ENCODE measurements at regions not wholly inside any gene's neighbourhood (a gene's known extent, or its start where the extent isn't known, plus 50 kb on each side); places are given as distances from the start of the nearest gene placed in this dataset.

DNA sequence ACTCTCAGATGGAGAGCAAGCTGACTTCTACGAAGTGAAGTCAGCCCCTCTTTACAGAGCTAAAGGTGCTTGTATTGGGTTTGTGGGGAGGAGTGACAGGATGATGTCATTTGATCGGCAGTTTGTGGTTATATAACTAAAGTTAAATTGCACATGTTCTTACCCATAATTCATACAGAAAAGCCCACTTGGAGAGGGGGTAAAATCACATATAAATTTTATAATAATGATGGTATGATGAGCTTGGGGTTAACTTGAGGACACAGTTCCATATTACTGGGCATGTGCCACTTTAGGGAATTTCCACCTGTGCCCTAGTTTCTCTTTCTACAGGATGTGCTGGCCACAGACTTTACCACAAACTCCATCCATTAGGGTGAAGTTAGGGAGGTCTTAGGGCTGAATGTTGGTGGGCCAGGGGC, 1178.6 kb upstream of the CDH9 start:
- TF ChIP-seq ZNF274 (IDR thresholded peaks at IDR 0.05; ENCODE audit: low read depth, low read length): no peak
- no peak overlapping the region for H3K4me3 ChIP-seq (ENCODE audit: low read length)

DNA sequence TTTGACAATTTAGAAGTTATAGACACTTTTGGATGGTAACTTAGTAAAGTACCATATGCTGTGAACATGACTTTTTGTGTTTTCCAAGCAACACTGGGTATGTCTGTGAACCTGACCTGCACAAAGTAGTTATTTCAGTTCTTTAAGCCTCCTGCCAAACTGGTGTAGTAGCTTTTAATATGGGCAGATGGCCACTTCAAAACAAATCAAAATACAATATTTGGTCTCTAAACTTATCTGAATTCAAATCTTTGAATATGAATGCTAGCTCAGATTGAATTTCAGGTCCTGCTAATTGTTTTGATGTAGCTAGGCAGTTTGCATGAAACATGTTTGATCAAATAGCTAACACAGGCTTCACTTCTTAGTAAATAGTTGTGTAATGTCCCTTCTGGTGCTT, 1176.7 kb upstream of the CDH9 start:
- no peak for TF ChIP-seq ZNF274 (IDR thresholded peaks at IDR 0.05; ENCODE audit: low read depth, low read length)
- no peak overlapping the region for H3K4me3 ChIP-seq (ENCODE audit: low read length)

DNA sequence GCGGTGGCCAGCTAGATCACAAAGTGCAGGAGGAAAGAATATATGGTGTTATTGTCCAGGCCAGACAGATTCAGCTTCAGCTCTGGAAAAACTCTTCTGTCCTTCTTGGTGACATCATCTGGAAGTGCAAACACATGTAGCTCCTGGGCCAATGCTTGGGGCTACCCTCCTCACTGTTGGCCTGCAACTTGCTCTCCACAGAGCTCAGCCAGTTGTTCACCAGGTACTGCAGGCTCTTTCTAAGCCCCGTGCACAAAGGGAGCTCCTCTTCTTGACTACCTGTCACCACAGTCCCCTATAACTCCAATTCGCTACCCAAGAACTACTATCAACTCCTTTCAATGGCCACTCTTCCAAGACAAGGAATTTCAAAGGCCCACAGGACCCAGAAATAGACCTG, 1175.9 kb upstream of the CDH9 start:
- no peak overlapping the region for H3K4me3 ChIP-seq (ENCODE audit: low read length)
- no peak for TF ChIP-seq ZNF274 (IDR thresholded peaks at IDR 0.05; ENCODE audit: low read depth, low read length)

DNA sequence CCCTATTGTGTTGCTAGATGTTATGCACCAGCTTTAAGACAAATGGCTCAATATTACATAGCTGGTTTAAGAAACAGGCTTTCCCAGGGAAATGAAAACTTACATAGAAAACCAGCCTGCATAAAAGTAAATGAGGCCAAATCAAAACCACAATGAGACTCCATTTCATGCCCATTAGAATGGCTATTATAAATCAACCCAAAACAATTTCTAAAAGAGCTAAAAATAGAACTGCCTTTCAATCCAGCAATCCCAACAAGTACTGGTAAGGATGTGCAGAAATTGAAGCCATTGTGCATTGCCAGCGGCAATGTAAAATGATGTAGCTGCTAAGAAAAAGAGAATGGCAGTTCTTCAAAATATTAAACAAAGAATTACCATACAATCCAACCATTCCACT, 1170.0 kb upstream of the CDH9 start:
- no peak overlapping the region for H3K4me3 ChIP-seq (ENCODE audit: low read length)
- no peak for TF ChIP-seq ZNF274 (IDR thresholded peaks at IDR 0.05; ENCODE audit: low read depth, low read length)

DNA sequence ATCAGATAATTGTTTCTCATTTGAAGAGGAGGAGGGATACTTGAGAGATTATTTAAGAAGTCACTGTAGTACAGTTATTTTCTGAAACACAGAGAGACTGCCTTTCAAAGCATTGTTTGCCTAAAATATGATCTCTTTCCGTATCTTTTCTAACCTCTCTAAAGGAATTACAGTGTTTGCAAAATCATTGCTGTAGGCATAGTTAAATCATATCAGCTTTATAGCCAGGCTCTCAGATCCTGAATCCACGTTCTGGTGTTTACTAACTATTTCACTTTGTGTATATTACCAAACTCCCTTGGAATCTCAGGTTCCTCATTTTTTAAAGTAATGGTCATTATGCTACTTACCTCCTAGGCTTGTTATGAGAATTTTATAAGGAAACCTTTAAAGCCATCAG, 1151.6 kb upstream of the CDH9 start:
- TF ChIP-seq ZNF274 (IDR thresholded peaks at IDR 0.05; ENCODE audit: low read depth, low read length): no peak
- no peak overlapping the region for H3K4me3 ChIP-seq (ENCODE audit: low read length)

DNA sequence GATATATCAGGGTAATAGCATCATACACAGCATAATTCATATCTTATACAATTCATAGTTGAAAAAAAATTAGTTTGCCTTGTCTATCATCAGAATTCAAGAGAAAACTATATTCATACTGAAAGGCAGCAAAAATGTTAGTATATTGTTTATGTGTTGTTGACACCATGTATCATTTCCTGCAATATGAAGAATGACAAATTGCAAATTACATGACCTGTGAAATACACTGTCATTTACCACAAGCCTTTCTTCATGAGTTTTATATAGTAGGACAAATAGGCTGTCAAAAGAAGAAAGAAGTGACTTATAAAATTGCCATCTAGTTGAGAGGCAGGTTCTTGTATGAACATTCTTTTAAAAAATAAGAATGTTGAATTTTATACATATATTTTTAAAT, 1136.3 kb upstream of the CDH9 start:
- H3K4me3 ChIP-seq (ENCODE audit: low read length): no peak overlapping the region
- no peak for TF ChIP-seq ZNF274 (IDR thresholded peaks at IDR 0.05; ENCODE audit: low read depth, low read length)

DNA sequence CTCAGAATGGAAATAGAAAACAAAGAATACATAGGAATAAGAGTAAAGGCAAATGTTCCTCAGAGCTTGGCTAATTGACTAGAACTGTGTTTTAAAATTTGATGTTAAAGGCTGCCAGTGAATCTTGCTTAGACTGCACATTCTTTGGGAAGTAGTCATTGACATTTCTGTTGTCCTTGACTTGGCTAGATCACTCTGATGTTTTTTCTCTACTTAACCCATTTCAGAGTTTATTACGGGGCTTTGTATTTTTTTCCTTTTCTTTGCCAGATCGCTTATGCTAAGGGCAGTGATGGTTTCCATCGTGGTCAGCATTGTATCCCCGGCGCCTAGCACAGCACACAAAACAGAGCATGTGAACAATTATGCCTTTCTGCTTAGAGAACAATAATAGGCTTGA, 1126.7 kb upstream of the CDH9 start:
- no peak overlapping the region for H3K4me3 ChIP-seq (ENCODE audit: low read length)
- TF ChIP-seq ZNF274 (IDR thresholded peaks at IDR 0.05; ENCODE audit: low read depth, low read length): no peak

DNA sequence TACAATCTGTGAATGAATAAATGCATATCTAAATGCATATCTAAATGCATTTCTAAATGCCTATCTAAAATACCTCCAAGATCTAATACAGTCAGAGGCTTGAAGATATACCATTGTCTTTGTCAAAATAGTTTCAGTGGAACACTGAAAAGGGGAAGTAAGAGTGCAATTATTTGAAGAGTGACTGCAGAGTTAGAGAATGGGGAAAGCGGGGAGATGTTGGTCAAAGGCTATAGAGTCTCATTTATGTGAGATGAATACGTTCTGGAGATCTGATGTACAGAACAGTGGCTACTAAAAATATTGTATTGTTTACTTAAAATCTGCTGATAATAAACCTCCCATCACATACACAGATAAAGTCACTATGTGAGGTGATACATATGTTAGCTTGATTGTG, 1126.2 kb upstream of the CDH9 start:
- no peak overlapping the region for H3K4me3 ChIP-seq (ENCODE audit: low read length)
- TF ChIP-seq ZNF274 (IDR thresholded peaks at IDR 0.05; ENCODE audit: low read depth, low read length): no peak

DNA sequence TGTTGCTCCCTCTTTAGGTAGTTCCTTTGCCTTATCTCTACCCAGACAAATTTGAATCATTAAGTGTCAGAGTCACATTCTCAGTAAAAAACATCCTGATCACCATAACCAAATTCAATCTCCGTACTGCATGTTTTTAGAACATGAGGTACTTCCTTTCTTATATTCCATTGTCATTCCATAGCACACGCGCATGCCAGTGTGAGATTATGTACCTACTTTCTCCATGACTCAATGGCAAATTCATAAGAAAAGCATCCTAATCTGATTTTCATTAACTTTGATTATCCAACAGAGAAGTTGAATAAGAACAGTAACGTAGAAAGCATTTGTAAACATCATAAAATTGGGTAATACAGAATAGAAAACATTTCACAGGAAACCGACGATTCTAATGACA, 1118.6 kb upstream of the CDH9 start:
- TF ChIP-seq ZNF274 (IDR thresholded peaks at IDR 0.05; ENCODE audit: low read depth, low read length): no peak

DNA sequence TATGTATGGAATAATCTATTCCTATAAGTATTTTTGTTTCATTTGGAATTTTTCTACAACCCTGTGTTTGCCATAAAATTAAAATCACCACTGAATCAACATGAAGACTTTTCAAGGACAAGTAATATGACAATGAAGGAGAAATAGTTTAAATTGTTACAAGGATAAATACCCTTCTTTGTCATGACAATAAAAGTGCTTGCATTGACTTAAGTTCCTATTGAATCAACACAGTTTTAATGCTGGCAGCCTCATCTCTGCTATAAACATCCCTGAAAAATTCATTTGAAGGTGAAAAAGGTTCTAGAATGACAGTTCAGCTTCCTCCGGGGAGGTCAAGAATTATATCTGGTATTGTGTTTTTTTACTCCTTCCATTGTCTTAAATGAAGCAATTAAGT, 1105.1 kb upstream of the CDH9 start:
- TF ChIP-seq ZNF274 (IDR thresholded peaks at IDR 0.05; ENCODE audit: low read depth, low read length): no peak
- no peak overlapping the region for H3K4me3 ChIP-seq (ENCODE audit: low read length)

More for the DNA sequence above, 1118.6 kb upstream of the CDH9 start:
- no peak overlapping the region for H3K4me3 ChIP-seq (ENCODE audit: low read length)

DNA sequence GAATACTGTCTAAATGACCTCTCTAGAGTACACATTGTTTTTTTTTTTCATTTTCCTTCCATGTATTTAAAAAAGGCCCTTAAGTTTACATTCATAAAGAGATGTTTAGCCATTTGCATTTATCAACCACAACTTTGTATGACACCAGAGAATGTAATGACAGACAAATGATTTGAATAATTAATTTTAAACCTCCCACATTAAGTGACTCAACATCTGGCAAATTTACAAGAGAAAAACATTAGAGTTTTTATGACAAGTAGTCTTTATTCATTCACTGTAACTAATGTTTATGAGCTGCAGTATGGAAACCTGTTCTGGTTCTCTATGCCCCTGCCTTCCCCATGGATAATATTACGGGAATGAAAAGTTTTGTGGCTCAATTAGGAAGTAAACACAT, 1093.8 kb upstream of the CDH9 start:
- no peak overlapping the region for H3K4me3 ChIP-seq (ENCODE audit: low read length)
- TF ChIP-seq ZNF274 (IDR thresholded peaks at IDR 0.05; ENCODE audit: low read depth, low read length): no peak

DNA sequence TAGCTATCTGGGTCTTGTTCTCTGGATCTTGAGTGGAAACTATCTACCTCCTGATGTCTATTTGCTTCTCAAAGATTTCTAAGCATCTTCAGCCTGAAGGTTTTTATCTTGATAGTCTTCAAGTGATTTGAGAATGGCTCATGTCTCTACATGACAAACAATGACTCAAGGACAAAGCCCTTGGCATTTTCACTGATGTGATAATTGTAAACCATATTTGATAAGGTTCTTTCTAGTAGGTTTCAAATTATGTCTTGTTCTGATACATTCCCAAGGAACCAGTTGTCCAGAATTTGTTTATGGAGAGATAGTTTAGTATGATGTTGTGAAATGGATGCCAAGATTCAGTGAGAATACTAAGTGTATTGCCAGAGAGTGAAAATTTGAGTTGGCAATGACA, 1079.3 kb upstream of the CDH9 start:
- no peak overlapping the region for H3K4me3 ChIP-seq (ENCODE audit: low read length)
- TF ChIP-seq ZNF274 (IDR thresholded peaks at IDR 0.05; ENCODE audit: low read depth, low read length): no peak

DNA sequence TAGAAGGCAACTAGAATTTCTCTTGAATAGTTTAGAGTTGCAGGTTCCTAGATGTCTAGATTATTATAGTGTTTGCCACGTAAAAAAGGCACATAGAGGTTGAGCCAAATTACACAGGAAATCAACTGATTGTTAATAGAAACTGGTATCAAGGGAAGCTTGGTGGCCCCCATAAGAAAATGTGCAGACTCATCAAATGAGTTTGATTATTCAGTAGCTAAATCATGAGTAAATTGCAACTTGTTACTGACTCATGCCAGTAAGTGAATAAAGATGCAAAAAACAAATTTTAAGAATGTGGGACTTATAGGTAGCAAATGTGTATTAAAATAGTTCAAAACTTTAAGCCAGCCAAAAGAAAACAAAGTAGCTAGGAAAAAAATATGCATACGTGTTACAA, 1078.9 kb upstream of the CDH9 start:
- no peak for TF ChIP-seq ZNF274 (IDR thresholded peaks at IDR 0.05; ENCODE audit: low read depth, low read length)

DNA sequence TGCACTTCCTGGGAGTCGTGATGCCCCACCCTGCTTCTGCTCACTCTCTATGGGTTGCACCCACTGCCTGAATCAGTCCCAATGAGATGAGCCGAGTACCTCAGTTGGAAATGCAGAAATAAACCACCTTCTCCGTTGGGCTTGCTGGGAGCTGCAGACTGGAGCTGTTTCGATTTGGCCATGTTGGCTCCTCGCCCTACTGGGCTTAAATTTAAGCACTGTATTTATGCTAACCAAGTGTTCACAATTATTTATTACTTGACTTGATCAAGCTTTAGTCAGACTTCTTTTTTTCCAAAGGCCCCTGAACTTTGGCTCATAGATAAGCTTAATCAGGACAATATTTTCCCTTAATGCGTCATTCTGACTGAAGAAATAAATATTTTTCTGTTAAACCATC, 1072.4 kb upstream of the CDH9 start:
- no peak for TF ChIP-seq ZNF274 (IDR thresholded peaks at IDR 0.05; ENCODE audit: low read depth, low read length)
- H3K4me3 ChIP-seq (ENCODE audit: low read length): no peak overlapping the region

More for the DNA sequence above, 1078.9 kb upstream of the CDH9 start:
- no peak overlapping the region for H3K4me3 ChIP-seq (ENCODE audit: low read length)

DNA sequence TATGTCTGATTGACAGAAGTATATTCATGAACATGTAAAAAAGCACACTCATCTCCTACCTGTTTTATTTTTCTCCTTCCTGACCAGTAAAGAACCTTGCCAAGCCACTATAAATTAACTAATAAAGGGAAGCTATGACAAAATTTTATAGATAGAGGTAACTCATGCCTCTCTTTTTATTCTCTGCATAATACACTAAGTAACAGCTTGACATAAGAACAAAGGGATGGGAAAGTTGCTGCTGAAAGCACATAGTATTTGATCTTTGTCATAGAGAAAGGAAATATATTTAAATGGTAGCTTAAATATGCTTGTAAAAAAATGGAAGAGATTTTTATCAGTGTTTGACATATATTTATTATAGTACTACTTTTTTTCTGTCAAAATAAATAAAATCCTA, 1065.7 kb upstream of the CDH9 start:
- no peak for TF ChIP-seq ZNF274 (IDR thresholded peaks at IDR 0.05; ENCODE audit: low read depth, low read length)
- no peak overlapping the region for H3K4me3 ChIP-seq (ENCODE audit: low read length)

DNA sequence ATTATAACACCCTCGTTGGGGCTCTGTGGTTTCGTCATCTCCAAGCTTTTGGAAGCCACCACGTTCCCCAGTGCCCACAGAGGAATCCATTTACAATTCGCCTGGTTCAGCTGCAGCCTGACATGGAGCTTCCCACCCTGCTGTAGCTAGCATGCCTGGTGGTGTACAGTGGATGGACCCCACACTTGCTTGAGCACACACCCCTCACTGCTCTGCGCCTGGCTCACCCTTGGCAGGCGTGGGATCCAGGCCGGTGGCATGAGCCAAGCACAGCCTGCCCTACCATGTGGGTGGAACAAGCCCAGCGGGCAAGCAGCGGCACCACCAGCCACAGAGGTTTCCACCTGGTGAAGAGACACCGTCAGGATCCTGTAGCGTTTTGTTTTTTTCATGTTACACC, 1045.7 kb upstream of the CDH9 start:
- no peak for TF ChIP-seq ZNF274 (IDR thresholded peaks at IDR 0.05; ENCODE audit: low read depth, low read length)
- no peak overlapping the region for H3K4me3 ChIP-seq (ENCODE audit: low read length)

DNA sequence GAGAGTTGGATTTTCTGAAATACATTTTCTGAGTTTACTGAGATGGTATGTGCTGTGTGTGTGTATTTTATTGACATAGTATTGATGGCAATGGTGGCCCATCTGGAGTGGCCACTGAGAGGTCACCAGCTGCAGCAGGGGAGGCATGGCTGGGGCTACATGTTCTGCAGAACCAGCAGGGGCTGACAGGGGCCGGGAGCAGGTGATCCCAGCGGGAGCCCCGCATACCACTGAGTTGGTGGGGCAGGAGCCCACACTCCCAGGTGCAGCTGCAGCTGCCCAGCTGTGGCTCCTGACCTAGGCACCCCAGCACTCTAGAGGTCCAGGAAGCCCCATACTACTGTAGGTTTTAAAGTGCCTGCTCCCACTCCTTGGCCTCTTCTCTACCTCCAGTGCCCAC, 1044.2 kb upstream of the CDH9 start:
- no peak for TF ChIP-seq ZNF274 (IDR thresholded peaks at IDR 0.05; ENCODE audit: low read depth, low read length)
- H3K4me3 ChIP-seq (ENCODE audit: low read length): no peak overlapping the region
